IMR-90 (cell line): ENCODE measurements at regions not wholly inside any gene's neighbourhood (a gene's known extent, or its start where the extent isn't known, plus 50 kb on each side); places are given as distances from the start of the nearest gene placed in this dataset.

Source experiments
- ATAC-seq: fragments of 200-7000 bp; cut with Tn5 transposase; 2 replicates; pipeline ENCODE4 v1.9.1; 2020; ENCODE audit warnings: low read depth, mild to moderate bottlenecking, moderate library complexity
- BruUV-seq: library from RNA; stranded (reverse); fragments of 400-500 nt; replicated peaks from 2 replicates; lab custom pipeline; 2021; lab: Mats Ljungman, UMichigan
- CTCF ChIA-PET: fragments of 300-600 bp; formaldehyde crosslinking; extraction: SDS; loops from one replicate; lab custom pipeline; 2021; ENCODE audit warnings: antibody characterized with exemption; lab: Yijun Ruan, JAX
- POLR2A ChIA-PET: fragments of 300-600 bp; sonication (Branson Sonifier 250); formaldehyde crosslinking; loops from one replicate; lab custom pipeline; 2022; ENCODE audit warnings: antibody characterized with exemption; ENCODE audit not compliant: unreplicated experiment; lab: Charles Lee
- DNase-seq: peaks from one replicate; pipeline ENCODE4 v3.0.0; 2013
- H2AFZ ChIP-seq: replicated peaks from 2 replicates; pipeline ENCODE3; 2013; ENCODE audit warnings: low read length, mild to moderate bottlenecking; ENCODE audit not compliant: poor library complexity
- H2AK5ac ChIP-seq: 2 replicates; pipeline ENCODE4 v1.6.1; 2013; ENCODE audit warnings: low read depth, low read length, inconsistent platforms
- H2AK9ac ChIP-seq: replicated peaks from 2 replicates; pipeline ENCODE3; 2013; ENCODE audit warnings: mild to moderate bottlenecking, low read depth, low read length, moderate library complexity; ENCODE audit not compliant: poor library complexity
- H2BK120ac ChIP-seq: 2 replicates; pipeline ENCODE4 v1.6.1; 2013; ENCODE audit warnings: low read depth, low read length, inconsistent platforms
- H2BK15ac ChIP-seq: 3 replicates; pipeline ENCODE4 v1.6.1; 2013; ENCODE audit warnings: low read depth, low read length, inconsistent platforms
- H2BK20ac ChIP-seq: 2 replicates; pipeline ENCODE4 v1.6.1; 2013; ENCODE audit warnings: low read depth, mild to moderate bottlenecking, inconsistent platforms, low read length, moderate library complexity
- H2BK5ac ChIP-seq: 2 replicates; pipeline ENCODE4 v1.6.1; 2013; ENCODE audit warnings: mild to moderate bottlenecking, low read depth, low read length, inconsistent platforms; ENCODE audit not compliant: poor library complexity, severe bottlenecking
- H3K14ac ChIP-seq: replicated peaks from 2 replicates; pipeline ENCODE4 v1.6.1; 2013; ENCODE audit warnings: low read depth, low read length, inconsistent platforms
- H3K18ac ChIP-seq: 2 replicates; pipeline ENCODE4 v1.6.1; 2013; ENCODE audit warnings: low read depth, low read length, control low read depth
- H3K23ac ChIP-seq: 2 replicates; pipeline ENCODE4 v1.6.1; 2013; ENCODE audit warnings: low read depth, low read length, inconsistent platforms
- H3K27ac ChIP-seq: 2 replicates; pipeline ENCODE4 v1.5.1; 2013; ENCODE audit warnings: mild to moderate bottlenecking, control low read depth, low read length; ENCODE audit not compliant: insufficient read depth
- H3K27me3 ChIP-seq: 2 replicates; pipeline ENCODE4 v1.6.1; 2013; ENCODE audit warnings: low read length; ENCODE audit not compliant: control insufficient read depth, insufficient read depth
- H3K36me3 ChIP-seq: 2 replicates; pipeline ENCODE4 v1.6.1; 2013; ENCODE audit warnings: low read length, mixed read lengths; ENCODE audit not compliant: control insufficient read depth, insufficient read depth
- H3K4ac ChIP-seq: 2 replicates; pipeline ENCODE4 v1.6.1; 2013; ENCODE audit warnings: low read depth, low read length, inconsistent platforms
- H3K4me1 ChIP-seq: 2 replicates; pipeline ENCODE4 v1.6.1; 2013; ENCODE audit warnings: low read length, mixed read lengths; ENCODE audit not compliant: control insufficient read depth, insufficient read depth
- H3K4me2 ChIP-seq: 2 replicates; pipeline ENCODE4 v1.6.1; 2013; ENCODE audit warnings: low read depth, mild to moderate bottlenecking, control low read depth, low read length, moderate library complexity
- H3K4me3 ChIP-seq: 2 replicates; pipeline ENCODE4 v1.5.1; 2013; ENCODE audit warnings: low read depth, mild to moderate bottlenecking, control low read depth, low read length, moderate library complexity; ENCODE audit not compliant: insufficient read depth
- H3K56ac ChIP-seq: 2 replicates; pipeline ENCODE4 v1.6.1; 2013; ENCODE audit warnings: low read length, inconsistent platforms; ENCODE audit not compliant: insufficient read depth; ENCODE audit errors: extremely low read depth
- H3K79me1 ChIP-seq, 2 experiments: 2 replicates each; pipeline ENCODE4 v1.6.1; 2013; ENCODE audit warnings: low read length in 2 of 2, inconsistent platforms in 1 of 2, low read depth in 1 of 2
- H3K9ac ChIP-seq: 2 replicates; pipeline ENCODE4 v1.6.1; 2013; ENCODE audit warnings: low read depth, low read length, control low read depth
- H3K9me1 ChIP-seq: 2 replicates; pipeline ENCODE4 v1.6.1; 2013; ENCODE audit warnings: low read length, inconsistent platforms; ENCODE audit not compliant: insufficient read depth
- H3K9me3 ChIP-seq: 2 replicates; pipeline ENCODE4 v1.6.1; 2013; ENCODE audit warnings: low read length; ENCODE audit not compliant: control insufficient read depth, insufficient read depth
- H4K20me1 ChIP-seq: 2 replicates; pipeline ENCODE4 v1.6.1; 2013; ENCODE audit warnings: low read length, inconsistent platforms; ENCODE audit not compliant: insufficient read depth
- H4K5ac ChIP-seq: 2 replicates; pipeline ENCODE4 v1.6.1; 2013; ENCODE audit warnings: mild to moderate bottlenecking, low read depth, low read length, control low read depth
- H4K8ac ChIP-seq, 2 experiments: 2 replicates each; pipeline ENCODE4 v1.6.1; 2013; ENCODE audit warnings: low read depth in 2 of 2, low read length in 2 of 2, control low read depth in 1 of 2, inconsistent platforms in 1 of 2
- H4K91ac ChIP-seq: 2 replicates; pipeline ENCODE4 v1.6.1; 2013; ENCODE audit warnings: low read depth, low read length, inconsistent platforms; ENCODE audit not compliant: insufficient read depth
- BHLHE40 ChIP-seq: fragments of 150-350 bp; IDR thresholded peaks from 2 replicates; pipeline ENCODE4 v1.6.1; 2016; ENCODE audit warnings: mild to moderate bottlenecking, low read depth, low read length
- CEBPB ChIP-seq: IDR thresholded peaks from 2 replicates; pipeline ENCODE4 v1.6.1; 2012; ENCODE audit warnings: low read depth, low read length, improper control_type of control experiment
- CHD1 ChIP-seq: IDR thresholded peaks from 2 replicates; pipeline ENCODE4 v1.6.1; 2012; ENCODE audit warnings: low read depth, low read length, improper control_type of control experiment
- FOS ChIP-seq: fragments of 150-350 bp; IDR thresholded peaks from 2 replicates; pipeline ENCODE4 v1.6.1; 2016; ENCODE audit warnings: low read depth, low read length
- MAFK ChIP-seq: IDR thresholded peaks from 2 replicates; pipeline ENCODE4 v1.6.1; 2012; ENCODE audit warnings: low read depth, low read length, improper control_type of control experiment
- MAZ ChIP-seq: IDR thresholded peaks from 2 replicates; pipeline ENCODE4 v1.6.1; 2012; ENCODE audit warnings: low read depth, mild to moderate bottlenecking, low read length, improper control_type of control experiment, moderate library complexity, borderline replicate concordance
- MXI1 ChIP-seq: IDR thresholded peaks from 2 replicates; pipeline ENCODE4 v1.6.1; 2012; ENCODE audit warnings: low read depth, mild to moderate bottlenecking, low read length, moderate library complexity, borderline replicate concordance
- NFE2L2 ChIP-seq: fragments of 150-350 bp; IDR thresholded peaks from 2 replicates; pipeline ENCODE4 v1.6.1; 2016; ENCODE audit warnings: low read depth, mild to moderate bottlenecking, low read length
- RCOR1 ChIP-seq: IDR thresholded peaks from 2 replicates; pipeline ENCODE4 v1.6.1; 2012; ENCODE audit warnings: mild to moderate bottlenecking, low read length, improper control_type of control experiment; ENCODE audit not compliant: insufficient replicate concordance
- RFX5 ChIP-seq: IDR thresholded peaks from 2 replicates; pipeline ENCODE4 v1.8.0; 2012; ENCODE audit warnings: low read depth, mild to moderate bottlenecking, low read length, moderate library complexity
- SMC3 ChIP-seq: fragments of 150-350 bp; IDR thresholded peaks from 2 replicates; pipeline ENCODE4 v1.6.1; 2016; ENCODE audit warnings: low read depth, mild to moderate bottlenecking, antibody characterized with exemption, low read length, moderate library complexity
- USF2 ChIP-seq: fragments of 150-350 bp; IDR thresholded peaks from 2 replicates; pipeline ENCODE4 v1.6.1; 2017; ENCODE audit warnings: mild to moderate bottlenecking, antibody characterized with exemption, low read length, low read depth
- whole genome bisulfite sequencing, 2 experiments: methylation state at CpG; one replicate each; pipeline versions ENCODE4 v1.1.5 to v1.1.7; 2013; ENCODE audit warnings: missing lambda C conversion rate in 2 of 2; ENCODE audit not compliant: insufficient read length in 1 of 2; ENCODE audit errors: extremely low coverage in 2 of 2; 5-methylcytosine and 5-hydroxymethylcytosine counted together
- dilution Hi-C: fragments of 300-500 bp; cut with HindIII; formaldehyde crosslinking; loops from one replicate; pipeline ENCODE4 v1.14.3; 2018; ENCODE audit warnings: low sequenced_read_pairs; ENCODE audit not compliant: unreplicated experiment
- in situ Hi-C: fragments of 300-500 bp; cut with MboI; formaldehyde crosslinking; loops from 3 replicates; pipeline ENCODE4 v1.14.3; 2019; ENCODE audit warnings: low sequenced_read_pairs, inconsistent platforms, mixed read lengths
- intact Hi-C: fragments of 100-400 bp; cut with micrococcal nuclease; formaldehyde crosslinking; loops from 2 replicates; pipeline ENCODE4 v1.10.0; 2022

- ATAC-seq = peak; percentile 89
- Histone ChIP-seq H3K79me1 (no peaks in the 10 kb centered on the region), H4K91ac (peak overlapping the region; percentile 97), H3K4ac (peak overlapping the region; percentile 96), H4K20me1 (peaks cover 3% of the 10 kb centered on the region; the same call in 1 of the 2 replicates), H4K5ac (peak overlapping the region; percentile 62), H3K4me2 (peak overlapping the region; percentile 25; the same call in 1 of the 2 replicates), H2BK20ac (peak overlapping the region; percentile 93), H3K18ac (peak overlapping the region; percentile 66), H3K27ac (peak overlapping the region; percentile 91), H2AK9ac (peak overlapping the region; percentile 89), H3K9me3 (no peaks in the 10 kb centered on the region), H2AK5ac (peak overlapping the region; percentile 100), H3K14ac (peak overlapping the region; percentile 93), H2BK15ac (peak overlapping the region; percentile 100; the same call in 2 of the 3 replicates), H3K9me1 (peaks cover 4% of the 10 kb centered on the region), H4K8ac (peak overlapping the region; percentile 99), H3K27me3 (no peaks in the 10 kb centered on the region), H3K36me3 (no peaks in the 10 kb centered on the region), H3K56ac (peak overlapping the region; percentile 69; the same call in 1 of the 2 replicates), H2BK5ac (peak overlapping the region; percentile 94), H3K4me3 (no peak overlapping the region), H2BK120ac (peak overlapping the region; percentile 96), H3K23ac (peak overlapping the region; percentile 77), H2AFZ (peak overlapping the region; percentile 93), H3K9ac (no peak overlapping the region), H3K4me1 (peaks cover 8% of the 10 kb centered on the region)
- dilution Hi-C loops = no loop called here
- ChIA-PET CTCF (interaction anchor here (0.9 to 1.1 kb wide), 2 partner anchors 12 to 13 kb away, joined by 3 to 4 read pairs; no protein-coding TSS in a partner anchor), POLR2A (no interaction called here)
- 0% methylated on average over 1 of the region's 5 CpGs; no CpG with 5 or more reads in 1 of the 2 experiments for WGBS, 2 experiments
- in situ Hi-C loops = no loop called here
- DNase-seq = peak; percentile 86
- 0 out of 2 replicates have a peak, but pooled peaks have one; percentile 6 for TF ChIP-seq FOS
- TF ChIP-seq RFX5 = no peak
- TF ChIP-seq BHLHE40 = no peak
- no peak for TF ChIP-seq NFE2L2
- TF ChIP-seq MAFK = peak; percentile 25; the same call in 1 of the 2 replicates
- TF ChIP-seq MAZ = 0 out of 2 replicates have a peak, but pooled peaks have one; percentile 17
- no peak for TF ChIP-seq CEBPB
- TF ChIP-seq MXI1 = 0 out of 2 replicates have a peak, but pooled peaks have one; percentile 29
- no peak for TF ChIP-seq SMC3
- TF ChIP-seq RCOR1 = peak; percentile 5
- TF ChIP-seq CHD1 = no peak
- peak; percentile 80 for TF ChIP-seq USF2
- BruUV-seq = no TSS peak
- intact Hi-C loops = loop anchor here (2.0 kb wide), 2 partner anchors 19 to 309 kb away; no protein-coding TSS in a partner anchor
These were observed 105.1 kb downstream of the NUFIP1 start for GRCh38 chr13:44884076-44884729.
